NCI-H2107 treated with DMSO at 0.1 percent for 48 hours (cell line): ENCODE measurements at regions not wholly inside any gene's neighbourhood (a gene's known extent, or its start where the extent isn't known, plus 50 kb on each side); places are given as distances from the start of the nearest gene placed in this dataset.
"Not testable (repeated sequence)": the region's sequence is repeated elsewhere in the genome, so short reads cannot be mapped to it uniquely, and the experiment has no call there.

Experiments used
- DNase-seq: peaks from one replicate; lab custom pipeline; 2025; ENCODE audit not compliant: unreplicated experiment; lab: John Stamatoyannopoulos, UW

GRCh38 chr5:7269591-7270274, 126.2 kb upstream of the ADCY2 start:
- DNase-seq, result no peak

DNA sequence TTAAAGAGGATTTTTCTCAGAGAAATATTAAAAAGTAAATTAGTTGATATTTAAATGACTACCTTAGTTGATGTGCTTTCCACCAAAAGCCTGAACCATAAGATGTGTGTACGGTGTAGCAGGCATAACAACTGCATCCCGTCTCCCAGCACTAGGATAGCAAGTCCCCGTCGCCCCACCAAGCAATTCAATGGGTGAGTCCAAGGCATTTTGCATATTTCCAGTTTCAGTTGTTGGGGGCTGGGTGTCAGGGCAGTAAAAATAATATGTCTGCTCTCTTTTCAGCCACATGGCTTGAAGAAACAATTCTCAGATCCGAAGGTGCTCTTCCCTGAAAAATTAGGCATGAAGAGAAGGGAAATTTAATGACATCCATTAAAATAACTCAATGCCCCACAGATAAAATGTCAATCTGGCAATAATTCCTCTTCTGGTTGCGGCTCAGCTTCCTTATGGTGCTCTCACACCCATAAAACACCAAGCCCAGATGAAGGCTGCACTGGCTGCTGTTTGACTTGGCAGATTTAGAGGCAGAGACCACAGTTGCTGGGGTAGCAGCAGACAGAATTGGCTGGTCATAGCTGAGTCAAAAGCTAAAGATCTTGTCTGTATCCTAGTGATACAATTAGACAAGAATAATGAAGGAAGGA, 124.4 kb upstream of the ADCY2 start:
- no peak for DNase-seq

DNA sequence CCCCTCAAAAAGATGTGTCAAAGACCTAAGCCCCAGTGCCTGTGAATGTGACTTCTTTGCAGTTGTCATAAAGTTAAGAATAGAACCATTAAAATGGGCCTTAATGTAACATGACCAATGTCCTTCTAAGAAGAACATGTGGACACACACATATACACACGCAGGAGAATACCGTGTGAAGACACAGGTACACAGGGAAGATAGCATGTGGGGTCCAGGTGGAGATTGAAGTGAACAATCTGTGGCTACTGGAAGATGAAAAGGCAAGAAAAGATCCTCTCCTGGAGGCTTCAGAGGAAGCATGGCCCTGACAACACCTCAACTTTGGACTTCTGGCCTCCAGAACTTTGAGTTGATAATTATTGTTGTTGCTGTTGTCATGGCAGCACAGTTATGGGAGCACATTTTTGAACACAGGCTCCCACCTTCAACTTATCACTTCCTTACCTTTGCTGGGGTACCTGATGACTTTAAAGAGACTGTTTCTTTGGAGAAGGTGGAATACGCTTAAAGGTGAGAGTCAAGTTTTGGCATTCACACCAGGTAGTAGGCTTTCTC, 123.5 kb upstream of the ADCY2 start:
- DNase-seq, result no peak

GRCh38 chr5:7274203-7274602, 121.7 kb upstream of the ADCY2 start:
- DNase-seq, result no peak

DNA sequence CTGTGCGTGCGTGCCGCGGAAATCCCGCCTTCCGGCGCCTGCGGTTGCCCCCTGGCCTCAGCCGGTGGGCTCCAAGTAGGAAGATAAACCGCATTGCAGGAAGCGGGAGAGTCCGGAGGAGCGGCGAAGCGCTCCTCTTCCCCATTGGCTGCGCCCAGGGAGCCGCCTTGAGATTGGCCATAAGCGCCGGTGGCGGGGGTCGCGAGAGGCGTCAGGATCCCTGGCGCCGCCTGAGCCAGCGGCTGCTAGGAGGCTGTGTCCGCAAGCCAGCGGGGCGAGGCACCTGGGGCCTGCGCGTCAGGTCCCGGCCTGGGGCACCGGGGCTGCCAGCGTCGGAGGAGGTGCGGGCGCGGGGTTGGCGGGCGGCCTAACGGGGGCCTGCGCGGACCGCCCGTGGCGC, 106.3 kb upstream of the ADCY2 start:
- DNase-seq, result not testable (repeated sequence)

DNA sequence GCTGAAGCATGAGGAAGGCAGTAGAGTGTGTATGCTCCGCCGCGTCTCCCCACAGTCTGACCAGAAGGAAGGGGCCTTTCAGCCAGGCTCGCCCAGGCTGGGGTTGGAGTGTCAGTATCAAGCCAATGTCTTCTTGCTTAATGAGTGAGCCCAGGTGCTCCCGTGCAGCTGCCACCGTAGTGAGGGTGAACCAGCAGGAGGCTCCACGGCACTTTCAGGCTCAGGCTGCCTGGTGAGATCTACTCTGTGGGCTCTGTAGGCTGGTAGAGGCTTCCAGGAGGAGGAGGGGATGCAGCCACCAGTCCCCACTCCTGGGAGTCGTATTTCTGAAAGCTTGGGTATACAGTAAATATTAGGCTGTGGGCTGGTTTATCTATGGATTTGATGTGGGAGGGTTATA, 98.1 kb upstream of the ADCY2 start:
- DNase-seq, result not testable (repeated sequence)

DNA sequence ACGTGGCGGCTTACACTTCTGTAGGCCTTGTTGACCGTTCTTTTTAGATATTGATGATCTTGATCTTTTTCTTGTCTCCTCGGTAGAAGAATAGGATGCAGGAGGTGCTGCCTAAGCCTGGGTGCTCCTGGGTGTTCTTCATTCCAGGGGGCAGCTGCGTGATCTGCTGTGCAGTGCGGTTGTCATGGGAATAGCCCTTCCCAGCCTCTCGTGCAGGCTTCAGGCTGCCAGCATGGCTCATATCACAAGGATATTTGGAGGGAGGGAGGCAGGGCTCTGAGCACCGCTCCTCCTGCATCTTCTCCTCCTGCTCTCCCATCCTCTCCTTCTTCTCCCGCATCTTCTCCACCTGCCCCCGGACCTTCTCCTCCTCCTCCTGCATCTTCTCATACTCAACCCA, 96.2 kb upstream of the ADCY2 start:
- DNase-seq, result not testable (repeated sequence)

GRCh38 chr5:7305000-7305674, 90.8 kb upstream of the ADCY2 start:
- not testable (repeated sequence) for DNase-seq

DNA sequence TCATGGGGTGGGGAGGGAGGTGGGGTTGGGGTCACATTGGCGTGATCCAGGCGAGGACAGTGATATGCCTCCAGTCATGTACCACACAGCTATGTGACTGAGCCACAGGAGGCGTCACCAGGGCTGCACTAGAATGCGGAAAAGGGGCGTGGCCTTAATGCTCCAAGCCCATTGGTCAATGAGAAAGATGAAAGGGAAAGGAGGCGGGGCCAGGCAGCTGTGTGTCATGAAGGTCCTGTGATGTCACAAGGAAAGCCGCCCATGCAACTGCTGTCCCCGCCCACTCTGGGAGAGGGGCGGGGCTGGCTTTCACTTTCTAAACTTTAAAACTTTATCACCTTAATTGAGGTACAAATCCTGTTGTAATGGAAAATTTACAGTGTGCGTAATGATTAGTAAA, 89.4 kb upstream of the ADCY2 start:
- not testable (repeated sequence) for DNase-seq

GRCh38 chr5:7307709-7308108, 88.2 kb upstream of the ADCY2 start:
- not testable (repeated sequence) for DNase-seq

DNA sequence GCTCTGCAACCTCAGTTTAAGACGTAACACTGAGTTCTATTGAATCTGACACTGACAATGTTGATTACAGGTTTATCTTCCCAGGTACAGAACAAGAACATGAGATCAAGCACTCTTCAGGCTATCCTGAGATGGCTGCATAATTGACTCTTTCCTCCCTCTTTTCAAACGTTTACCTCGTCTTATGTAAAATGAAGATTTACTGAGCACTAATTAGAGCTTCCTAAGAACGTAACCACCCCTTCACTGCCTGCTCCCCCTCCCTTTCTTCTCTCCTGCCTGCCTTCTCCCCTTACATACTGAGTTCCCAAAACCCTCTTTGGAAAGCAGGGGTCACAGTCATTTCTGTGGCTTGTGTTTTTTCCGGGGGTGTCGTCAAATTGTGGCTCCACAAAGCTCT, 86.2 kb upstream of the ADCY2 start:
- peak; percentile 8 for DNase-seq

GRCh38 chr5:7310656-7311055, 85.3 kb upstream of the ADCY2 start:
- not testable (repeated sequence) for DNase-seq

DNA sequence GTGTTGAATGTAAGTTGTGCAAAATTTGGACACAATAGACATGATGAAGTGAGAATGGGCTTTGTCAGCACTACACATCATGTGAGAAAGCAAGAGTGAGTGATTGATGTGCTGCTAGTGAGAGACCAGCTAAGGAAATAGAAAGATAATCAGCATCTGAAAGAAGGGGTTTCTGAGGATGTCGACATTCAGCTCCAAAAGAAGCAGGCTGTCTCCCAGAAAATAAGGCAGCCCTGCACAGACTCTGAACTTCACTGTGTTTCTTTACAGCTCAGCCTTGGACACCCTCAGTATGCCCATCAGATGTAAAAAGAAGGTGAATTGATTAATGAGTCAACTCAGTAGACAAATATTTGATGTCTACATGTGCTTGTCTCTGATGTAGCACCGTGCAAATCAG, 80.8 kb upstream of the ADCY2 start:
- no peak for DNase-seq

DNA sequence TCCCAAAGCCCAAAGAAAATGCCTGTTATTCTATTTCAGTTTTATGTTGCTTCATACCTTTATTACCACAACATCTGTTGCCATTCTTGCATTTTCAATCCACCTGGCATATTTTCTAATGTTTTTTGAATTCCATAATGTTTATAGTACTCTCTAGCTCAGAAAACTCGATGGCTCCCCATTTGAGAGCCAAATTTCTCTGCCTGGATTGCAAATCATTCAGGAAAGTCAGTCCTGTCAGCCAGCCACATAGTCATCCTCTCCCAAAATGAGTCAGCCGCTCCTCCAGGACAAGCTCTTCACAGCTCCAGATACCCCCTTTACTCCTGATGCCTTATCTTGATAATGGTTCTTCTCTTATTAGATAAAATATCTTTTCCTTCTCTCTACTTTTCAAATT, 78.2 kb upstream of the ADCY2 start:
- DNase-seq, result no peak

- no peak for DNase-seq
Observed at GRCh38 chr5:7320701-7321301, 75.1 kb upstream of the ADCY2 start.

DNA sequence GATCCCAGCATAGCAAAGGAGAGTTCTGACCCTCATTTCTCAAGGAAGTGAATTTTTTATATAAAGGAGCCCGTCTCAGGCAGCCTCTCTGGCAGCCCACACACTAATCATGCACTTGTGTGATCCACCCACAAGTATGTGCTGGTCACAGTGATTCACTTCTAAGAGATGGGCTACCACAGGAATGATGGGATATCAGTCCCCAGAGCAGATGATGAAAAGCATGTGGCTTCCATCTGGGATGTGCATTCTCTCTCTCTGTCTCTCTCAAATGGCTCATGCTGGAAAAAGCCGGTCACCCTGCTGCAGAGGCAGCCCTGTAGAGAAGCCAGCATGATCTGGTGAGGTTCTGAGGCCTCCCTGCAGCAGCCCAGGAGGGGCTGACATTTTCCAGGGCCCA, 74.2 kb upstream of the ADCY2 start:
- DNase-seq, result no peak

- DNase-seq, result no peak
Observed at GRCh38 chr5:7324919-7325318, 71.0 kb upstream of the ADCY2 start.

DNA sequence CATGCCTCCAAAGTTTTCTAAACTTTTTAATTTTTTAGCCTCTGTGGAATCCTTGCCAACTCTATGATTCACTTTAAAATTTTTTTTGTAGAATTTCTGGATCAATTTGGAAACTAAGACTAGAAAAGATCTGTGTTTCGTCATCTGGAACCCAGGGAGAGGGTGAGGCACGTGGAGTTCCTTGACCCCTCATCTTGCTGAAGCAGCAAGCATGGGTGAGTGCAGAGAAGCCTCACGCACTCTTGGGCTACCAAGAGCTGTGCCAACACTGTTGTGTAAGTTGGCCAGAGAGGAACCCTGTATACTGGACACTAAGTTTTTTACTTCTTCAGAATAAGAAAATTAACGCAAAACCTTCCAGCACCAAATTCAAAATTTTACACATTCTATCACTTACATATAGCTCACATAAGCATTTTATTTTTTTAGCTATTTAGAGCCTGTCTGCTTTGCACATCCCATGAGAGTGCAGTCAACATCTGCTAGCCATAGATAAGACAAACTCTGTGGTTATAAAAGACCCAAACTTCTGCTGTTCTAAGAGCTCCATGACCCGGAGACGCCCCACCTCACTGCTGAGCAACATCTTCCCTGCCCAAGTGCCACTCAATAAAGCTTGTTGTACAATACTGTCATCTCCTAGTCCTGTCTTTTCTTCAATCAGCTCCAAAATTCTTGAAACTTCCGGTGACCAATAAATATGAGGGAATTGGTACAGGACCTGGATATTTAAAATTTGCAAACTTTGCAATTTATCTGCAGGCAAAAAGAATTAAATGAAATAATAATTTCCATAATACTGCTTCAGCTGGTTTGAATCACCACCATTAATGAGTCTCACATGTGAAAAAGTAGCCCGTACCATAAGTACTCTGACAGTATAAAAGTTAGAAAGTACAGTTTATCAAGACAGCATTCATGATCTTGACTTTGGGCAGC, 69.7 kb upstream of the ADCY2 start:
- DNase-seq, result no peak

DNA sequence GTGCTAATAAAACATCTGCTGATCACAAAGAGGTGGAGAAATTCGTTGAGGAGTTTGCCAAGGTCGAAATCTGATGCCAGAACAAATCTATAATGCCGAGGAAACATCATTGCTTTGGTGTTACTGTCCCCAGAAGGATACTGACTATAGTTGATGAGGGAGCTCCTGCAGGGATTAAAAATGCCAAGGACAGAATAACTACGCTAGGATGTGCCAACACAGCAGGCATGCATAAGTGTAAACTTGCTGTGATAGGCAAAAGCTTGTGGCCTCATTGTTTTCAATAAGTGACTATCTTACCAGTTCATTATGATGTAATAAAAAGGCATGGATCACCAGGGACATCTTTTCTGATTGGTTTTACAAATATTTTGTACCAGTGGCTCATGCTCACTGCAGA, 66.8 kb upstream of the ADCY2 start:
- DNase-seq, result no peak

- no peak for DNase-seq
Observed at GRCh38 chr5:7329712-7330111, 66.2 kb upstream of the ADCY2 start.

DNA sequence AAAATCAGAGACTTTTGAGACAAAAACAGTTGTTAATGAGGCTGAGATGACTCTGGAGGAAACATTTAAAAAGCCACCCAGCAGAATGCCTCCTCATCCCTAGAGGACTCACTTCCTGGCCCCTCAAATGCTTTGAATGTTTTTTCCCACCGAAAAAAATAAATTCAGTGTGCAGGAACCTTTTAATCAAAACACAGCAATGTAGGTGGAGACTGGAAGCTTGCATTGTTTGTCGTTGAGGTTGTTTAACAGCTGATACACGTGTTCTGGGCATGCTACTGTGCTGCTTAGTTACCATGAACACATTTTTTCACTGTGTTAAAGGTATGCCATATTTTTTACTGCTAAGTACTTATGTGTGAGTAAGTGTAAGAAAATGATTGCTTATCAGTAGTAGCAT, 65.7 kb upstream of the ADCY2 start:
- no peak for DNase-seq
